GOT3 (cell line): ENCODE measurements at regions not wholly inside any gene's neighbourhood (a gene's known extent, or its start where the extent isn't known, plus 50 kb on each side); places are given as distances from the start of the nearest gene placed in this dataset.

Experiments
- DNase-seq: peaks from one replicate; lab custom pipeline; 2025; ENCODE audit warnings: mixed read lengths; lab: John Stamatoyannopoulos, UW

DNA sequence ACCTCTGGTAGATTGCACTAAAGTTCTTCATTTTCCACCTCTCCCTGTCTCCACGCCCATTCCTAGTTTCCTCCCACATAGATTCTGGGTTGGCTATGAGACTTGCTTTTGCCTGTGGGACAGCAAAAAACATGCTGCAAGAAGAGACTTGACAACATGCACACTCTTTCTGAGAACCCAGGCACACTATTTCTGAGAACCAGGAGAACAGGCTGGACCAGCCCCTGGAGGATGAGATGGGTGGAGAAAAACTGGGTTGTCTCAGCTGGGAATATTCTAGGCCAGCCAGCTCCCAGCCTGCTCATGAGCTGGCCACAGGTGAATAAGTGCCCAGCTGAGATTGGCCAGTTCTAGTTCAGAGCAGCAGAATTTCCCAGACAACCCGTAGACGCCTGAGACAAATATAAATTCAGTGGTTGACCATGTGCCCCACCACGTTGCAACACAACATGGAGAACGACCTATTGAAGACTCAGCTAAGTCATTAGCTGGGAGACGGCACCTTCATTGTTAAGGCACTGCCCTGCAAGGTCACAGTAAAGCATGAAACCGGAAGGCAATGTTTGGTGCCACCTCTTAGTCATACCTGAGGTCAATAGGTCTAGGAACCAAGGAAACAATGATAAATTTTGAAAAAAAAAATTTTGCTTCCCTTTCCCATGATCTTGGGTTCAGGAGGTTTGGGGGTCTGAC is 92.7 kb upstream of the AKR1E2 start:
- DNase-seq = no peak

DNA sequence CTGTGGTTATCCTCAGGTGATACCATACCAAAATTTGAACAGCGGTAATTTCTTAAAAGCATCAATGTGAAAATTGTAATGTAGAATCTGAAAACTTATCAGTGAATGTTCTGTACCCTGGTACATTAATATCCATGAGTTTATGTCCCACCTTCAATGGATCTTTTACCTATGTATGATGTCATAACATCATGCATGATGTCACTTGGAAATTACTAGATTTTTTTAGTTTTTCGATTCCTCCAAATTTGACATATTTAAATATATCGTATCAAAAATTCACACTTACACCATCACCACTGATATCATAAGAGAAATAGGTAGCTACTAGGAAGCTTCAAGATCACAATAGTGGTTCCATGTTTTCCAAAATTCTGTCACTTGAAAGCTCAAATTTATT is 95.0 kb upstream of the AKR1E2 start:
- no peak for DNase-seq

DNA sequence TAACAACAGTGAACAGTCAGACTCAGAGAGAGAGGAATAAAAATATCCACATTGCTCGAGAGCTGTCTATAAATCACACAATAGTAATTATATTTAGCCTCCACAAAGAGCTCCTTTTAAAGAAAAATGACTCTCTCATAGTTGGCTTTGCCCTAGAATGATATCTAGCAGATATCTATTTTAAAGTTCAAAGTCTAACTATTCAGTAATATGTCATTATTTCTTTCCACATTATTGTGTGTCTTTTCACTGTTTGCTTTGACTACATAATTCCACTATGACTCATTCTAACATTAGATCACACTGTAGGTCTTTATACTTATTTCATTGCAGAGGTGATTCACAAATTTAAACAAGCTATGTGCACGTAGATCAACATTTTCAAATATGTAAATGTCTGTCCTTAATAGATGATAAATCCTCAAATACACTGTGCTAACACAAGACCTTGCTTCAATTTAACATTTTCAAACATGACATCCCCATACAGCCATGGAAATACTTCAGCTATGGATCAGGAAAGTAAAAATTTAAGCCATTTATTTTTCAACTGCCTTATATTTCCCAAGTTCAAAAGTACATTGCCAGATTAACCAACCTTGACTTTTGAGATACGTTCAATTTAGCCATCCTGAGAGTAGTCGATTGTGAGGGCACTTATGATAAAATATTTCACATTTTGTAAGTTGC is 99.9 kb upstream of the AKR1E2 start:
- DNase-seq = no peak

DNA sequence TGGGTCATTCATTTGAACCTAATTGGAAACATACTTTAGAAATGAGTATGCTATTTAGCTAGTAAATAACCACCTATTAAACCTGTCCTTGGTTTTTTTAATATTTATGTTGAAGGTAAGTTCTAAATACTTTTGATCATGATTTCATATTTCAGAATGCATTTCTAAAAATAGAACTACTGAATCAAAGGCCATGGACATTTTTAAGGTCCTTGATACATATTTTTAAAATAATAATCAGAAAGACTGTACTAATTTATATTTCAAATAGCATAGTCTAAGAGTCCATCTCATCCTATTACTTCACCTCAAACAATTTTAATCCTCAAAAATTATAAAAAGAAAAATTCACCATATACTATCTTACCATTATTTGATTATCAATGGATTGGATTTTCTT is 102.1 kb upstream of the AKR1E2 start:
- no peak for DNase-seq

DNA sequence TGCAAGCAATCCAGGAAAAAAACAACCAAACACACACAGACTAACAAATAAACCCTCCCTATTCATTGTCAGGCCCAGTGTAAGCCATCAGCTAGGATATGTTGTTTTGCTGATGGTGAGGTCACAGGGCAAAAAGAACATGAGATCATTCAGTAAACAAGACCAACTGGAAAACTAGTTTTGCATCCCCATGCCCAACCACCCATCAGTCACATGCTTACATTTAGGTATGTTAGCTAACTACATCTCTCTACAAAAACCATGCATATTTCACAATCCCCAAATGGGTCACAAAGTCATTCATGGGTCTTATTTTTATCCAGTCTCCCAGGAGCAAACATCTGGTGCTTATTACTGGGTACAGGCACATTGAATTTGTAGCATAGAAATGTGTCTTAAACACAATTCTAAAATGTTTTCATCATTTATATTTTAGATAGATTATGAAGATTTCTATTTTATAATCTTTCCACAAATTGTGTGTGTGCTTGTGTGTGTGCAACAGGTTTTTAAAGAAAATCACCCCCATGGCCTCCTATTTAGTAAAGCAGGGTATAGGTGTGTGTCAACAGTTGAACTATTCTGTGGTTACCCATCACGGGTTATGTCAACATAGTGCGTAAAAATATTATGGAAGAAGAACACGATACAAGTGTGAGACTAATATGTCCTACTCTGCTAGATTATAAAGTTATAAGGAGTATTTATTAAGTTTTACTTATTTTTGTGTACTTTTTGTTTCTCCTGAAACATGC is 103.8 kb upstream of the AKR1E2 start:
- DNase-seq = no peak

DNA sequence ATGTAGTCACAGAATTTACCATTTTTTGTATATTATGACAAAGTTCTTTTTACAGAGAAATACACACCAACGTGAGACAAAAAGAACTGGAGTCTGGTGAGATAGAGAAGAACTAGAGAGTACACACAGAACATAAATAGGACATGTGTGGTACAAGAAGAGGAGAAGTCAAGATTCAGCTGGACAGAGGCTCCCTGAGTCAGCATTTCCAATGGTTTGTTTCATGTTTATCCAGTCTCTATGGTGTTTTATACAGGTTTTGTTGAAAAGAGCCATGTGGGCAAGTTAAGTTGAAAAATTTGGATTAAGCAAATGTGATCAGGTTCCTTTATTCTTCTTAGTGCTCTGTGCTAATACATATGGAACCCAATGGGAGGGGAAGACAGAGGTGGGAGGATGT is 105.5 kb upstream of the AKR1E2 start:
- DNase-seq = no peak

DNA sequence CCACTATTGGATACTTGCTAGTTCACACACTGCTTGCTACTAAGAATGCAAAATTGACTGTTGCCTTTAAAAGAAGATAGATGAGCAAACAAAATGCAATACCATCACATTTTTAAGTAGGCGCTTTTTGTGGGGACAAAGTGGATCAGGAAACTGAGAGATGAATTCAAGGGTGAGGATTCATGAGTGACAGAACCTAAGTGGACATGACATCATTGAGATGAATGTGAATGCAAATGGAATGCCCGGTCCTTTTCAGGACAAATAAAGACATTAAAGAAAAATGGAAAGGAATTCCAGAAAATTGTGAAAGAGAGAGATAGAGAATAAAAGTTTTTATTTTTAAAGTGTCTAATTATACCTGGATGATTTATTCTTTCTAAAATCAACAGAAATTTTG is 106.3 kb upstream of the AKR1E2 start:
- no peak for DNase-seq

DNA sequence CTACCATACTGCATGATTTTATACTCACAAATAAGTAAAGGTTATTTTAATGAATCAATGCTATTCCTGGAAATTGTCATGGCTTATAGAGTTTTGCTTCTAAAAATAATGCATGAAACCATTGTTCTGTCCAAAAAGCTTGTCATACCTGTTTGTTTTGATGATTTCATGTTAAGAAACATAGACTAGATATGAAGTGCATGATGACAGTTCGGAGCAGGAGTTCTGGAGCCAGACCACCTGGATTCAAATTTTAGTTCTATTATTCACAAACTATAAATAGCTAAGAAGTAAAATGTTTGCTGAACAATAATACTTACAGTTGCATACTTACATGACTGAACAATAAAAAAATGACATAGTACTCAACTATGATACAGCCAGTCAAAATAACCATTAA is 107.0 kb upstream of the AKR1E2 start:
- no peak for DNase-seq

DNA sequence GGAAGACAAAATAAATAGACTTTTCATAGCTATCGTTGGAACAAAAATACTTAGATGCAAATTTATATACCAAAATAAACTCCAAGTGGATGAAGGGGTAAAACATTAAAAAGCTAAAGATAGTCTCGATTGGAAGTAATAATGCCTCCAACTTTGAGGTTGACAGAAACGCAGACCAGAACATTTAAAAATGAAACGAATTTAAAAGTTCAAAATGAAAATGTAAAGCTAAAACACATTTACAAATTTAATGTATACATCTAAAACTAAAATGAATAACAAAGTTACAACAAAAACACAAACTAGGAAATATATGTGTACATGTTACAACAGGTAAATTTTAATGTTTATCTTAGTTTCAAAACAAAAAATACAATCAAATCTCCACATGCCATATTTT is 107.5 kb upstream of the AKR1E2 start:
- DNase-seq = no peak

DNA sequence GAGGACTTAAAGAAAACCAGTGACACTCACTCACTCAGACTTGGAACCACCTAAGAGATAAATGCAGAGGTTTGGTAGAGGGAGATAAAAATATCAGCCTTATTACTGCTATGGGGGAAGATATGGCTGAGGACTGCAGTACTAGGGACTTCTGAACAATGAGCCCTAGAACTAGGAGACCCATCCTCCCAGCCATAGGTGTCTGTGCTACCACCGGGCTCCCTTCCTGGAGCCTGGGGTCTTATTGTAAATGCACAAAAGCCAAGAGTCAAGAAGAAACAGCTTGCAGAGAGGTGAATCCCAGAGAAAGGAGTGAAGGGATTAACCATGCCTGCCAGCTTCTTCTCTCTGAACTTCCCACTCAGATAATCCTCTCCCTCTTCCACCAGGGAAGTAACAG is 108.3 kb upstream of the AKR1E2 start:
- no peak for DNase-seq

DNA sequence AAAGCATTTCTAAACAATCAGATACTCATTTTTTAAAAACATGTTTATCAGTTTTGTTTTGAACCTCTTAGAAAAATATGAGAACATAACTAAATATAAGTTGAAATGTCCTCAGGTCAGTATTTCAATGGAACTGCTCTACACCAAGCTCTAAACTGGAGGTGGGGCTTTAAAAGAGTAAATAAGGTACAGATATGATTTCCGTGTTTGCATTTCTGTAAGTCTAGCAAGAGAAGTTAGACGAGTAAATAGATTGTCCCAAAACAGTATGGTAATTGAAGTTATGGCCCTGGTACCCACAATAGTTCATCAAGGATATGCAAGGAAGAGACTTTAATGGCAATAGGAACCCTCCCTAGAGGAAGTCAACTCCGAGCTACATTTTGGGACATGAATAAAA is 115.1 kb upstream of the AKR1E2 start:
- DNase-seq = no peak

DNA sequence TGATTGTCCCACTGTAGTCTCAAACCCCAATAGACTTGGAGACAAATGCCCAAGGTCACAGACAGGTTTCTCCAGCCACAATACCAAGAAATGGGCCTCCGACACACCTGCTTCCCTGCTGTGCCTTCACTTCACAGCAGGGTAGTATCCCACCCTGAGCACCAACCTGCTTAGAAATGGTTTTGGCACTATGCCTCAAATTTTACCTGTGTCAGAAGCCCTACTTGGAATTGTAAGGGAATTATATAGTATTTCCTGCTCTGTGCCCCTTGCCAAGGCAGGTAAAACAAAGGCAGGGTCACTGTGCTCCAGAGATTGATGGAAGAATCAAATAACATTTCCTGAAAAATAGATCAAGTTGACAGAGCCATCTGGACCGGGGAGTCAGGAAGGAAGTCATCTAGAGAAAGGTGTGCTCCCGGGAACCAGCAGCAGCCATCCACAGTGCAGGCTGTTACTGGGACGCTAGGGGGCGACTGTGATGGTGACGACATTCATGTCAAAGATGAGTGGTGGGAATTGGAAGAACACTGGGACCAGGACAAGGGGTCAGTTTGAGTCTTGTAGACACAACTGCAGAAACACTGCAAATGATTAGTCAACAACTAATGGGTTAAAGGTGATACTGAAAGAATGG is 117.8 kb upstream of the AKR1E2 start:
- no peak for DNase-seq

DNA sequence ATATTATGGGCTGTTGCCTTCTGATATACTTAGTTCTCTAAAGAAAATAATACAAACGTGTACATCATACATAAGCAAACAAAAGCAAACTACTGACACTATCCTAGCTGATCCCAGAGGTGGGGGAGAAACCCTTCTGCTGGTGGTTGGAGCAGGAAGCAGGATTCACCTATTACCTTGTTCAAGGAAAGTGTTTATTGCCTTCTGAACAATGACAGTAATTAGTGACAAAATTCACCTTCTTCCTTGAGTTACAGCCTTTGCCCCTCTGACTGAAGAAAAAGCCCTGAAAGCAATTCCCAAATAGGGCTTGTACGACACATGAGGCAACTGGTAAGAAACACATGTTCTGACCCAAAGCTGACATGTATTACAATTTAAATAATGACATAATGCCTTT is 118.8 kb upstream of the AKR1E2 start:
- DNase-seq = no peak

DNA sequence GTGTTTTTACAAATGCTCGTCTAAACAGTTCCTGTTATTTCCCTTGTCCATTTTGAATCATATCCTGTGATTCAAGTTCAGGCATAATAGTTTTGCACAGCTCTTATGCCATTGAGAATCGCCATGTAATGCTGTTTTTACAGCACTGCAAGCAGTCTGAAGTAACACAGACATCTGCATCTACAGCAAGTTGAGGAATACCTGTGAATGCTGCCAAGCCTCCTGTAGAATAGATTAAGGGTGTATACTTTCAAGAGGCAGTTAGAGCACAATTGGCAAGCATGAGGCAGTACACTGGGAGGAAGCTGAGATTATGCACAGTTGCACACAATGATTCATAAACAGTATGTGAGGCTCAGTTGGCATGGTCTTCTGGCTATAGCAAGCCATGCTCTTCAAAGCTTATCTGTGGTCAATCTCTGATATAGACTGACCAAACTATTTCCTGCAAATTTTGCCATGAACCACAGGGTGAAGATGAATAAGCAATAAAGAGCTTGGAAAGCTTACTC is 121.9 kb upstream of the AKR1E2 start:
- DNase-seq = no peak

DNA sequence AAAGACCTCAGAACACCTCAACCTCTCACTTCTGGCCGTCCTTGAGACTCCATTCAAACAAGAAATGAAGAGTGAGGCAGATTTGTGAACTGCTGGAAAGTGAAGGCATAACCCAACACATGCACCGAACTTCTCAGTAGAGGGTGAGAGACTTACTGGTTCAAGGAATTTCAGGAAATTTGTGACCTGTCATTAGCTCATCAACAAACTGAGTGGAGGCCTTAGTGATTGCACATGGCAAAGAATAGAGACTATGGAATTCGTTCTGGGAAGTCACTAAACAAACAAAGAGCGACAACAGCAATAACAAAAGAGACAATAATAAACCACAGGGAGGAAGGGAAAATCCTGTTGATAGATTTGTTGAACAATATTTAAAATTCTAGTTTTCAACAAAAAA is 125.0 kb upstream of the AKR1E2 start:
- DNase-seq = no peak

DNA sequence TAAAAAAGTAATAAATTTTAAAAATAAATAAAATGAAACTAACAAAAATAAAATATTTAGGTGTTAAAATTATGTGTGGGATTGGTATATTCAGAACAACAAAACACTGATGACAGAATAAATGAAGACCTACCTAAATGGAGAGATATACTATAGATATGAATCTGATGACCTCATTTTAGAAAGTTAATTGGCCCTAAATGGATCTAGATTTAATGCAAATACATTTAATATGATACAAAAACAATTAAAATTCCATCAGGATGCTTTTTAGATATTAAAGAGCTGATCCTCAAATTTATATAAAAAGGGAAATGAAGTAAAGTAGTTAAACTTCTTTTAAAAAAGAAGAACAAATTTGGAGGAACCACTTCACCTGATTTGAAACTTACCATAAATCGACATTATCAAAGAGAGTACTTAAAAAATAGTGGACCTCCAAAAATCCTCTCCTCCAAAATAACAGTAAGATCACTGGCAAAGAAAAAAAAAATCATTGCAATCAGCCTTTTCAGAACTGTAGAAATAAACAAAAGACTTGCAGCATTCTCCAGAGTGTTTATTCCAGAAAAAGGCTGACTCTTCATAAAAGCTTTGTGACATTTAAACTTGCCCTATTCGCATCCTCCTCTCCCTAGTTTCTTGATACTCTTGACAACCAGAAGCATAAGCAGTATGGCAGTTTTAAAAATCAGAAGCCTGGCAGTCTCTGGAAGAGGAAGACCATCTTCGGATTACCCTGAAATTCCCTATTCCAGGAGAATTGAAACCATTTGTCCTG is 125.9 kb upstream of the AKR1E2 start:
- no peak for DNase-seq

DNA sequence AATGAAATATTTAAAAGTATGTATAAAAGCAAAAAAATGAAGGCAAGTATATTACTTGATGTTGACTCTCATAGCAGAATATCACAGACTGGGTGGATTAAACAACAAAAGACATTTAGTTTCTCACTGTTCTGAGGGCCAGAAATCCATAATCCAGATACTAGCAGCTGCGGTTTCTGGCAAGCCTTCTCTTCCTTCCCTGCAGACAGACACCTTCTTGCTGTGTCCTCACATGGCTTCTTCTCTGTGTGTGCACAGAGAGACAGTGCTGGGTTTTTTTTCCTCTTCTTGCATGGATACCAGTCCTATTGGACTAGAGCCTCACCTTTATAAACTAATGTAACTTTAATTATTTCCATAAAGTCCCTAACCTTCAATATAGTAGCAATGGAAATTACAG is 127.9 kb upstream of the AKR1E2 start:
- no peak for DNase-seq

DNA sequence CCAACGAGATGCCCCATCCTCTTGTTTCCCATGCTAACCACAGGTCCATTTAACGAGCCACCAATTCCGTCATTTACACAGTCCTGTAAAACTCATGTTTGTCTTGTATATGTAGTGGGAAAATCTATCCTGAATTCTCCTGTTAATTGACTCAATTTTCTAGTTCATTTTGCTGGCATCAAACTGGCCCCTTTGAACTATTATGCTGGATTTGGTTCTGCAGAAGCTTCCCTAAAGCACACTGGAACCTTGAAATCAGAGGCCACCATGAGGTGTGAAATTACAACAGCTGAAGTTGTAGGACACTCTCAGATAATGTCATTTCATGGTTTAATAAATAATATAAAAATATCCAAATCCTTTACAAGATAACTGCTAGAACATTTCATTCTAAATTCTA is 129.8 kb upstream of the AKR1E2 start:
- DNase-seq = no peak

DNA sequence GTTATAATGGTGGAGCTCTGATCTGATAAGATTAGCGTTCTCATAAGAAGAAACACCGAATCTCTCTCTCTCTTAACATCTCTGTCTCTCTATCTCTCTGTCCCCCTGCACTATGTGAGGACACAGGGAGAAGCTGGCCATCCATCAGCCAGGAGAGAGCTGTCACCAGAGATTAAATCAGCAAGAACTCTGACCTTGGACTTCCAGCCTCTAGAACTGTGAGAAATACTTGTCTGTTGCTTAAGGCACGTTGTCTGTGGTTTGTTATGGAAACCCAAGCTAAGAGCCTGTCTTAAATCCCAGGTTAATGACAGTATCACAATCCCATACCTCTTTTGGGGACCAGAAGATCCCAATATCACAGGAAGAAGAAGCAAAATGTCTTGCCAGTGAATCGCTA is 132.0 kb upstream of the AKR1E2 start:
- no peak for DNase-seq

DNA sequence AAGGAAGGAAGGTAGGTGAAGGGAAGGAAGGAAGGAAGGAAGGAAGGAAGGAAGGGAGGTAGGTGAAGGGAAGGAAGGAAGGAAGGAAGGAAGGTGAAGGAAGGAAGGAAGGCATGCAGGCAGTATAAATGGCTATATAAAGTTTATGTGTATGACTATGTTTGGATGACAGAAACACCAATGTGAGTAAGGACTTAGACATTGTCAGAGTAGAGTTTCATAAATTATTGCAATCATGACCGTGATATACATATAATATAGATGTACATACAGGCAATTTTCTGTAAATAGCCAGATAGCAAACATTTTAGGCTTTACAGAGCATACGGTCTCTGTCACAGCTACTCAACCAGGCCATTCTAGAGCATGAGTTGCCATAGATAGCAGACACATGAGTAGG is 133.8 kb upstream of the AKR1E2 start:
- DNase-seq = no peak

DNA sequence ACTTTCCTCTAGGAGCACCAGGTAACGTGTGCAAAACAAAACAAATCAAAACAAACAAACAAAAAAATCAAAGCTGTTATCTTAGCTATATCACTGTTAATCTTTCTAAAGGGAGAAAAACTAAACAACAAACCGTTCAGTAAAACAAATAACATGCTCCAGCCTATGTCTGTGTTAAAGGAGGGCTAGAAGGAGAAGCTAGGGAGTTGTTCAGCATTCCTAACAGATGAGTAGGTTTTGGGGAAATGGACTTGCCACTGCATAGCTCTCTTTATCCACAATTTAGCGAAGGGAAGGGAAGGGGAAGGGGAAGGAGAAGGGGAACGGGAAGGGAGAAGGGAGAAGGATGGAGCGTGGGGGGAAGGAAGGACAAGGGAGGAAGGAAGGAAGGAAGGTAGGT is 134.2 kb upstream of the AKR1E2 start:
- no peak for DNase-seq

DNA sequence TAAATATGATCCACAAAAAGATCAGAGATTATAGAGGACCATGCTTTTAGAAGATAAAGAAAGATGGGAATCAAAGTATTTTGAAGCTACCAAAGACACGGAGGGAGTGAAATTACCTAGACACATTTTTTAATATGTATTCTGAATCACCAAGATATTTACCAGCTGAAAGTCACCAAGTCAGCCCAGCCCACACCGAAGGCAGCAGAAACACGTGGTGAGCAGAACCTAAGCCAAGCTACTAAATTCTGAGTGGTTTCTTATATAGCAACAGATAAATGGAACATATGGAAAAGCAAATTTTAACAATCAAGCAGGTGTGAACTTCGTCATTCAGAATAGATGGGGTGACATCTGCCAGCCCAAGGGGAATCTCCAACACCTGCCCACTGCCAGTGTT is 134.7 kb upstream of the AKR1E2 start:
- no peak for DNase-seq
